ENCODE measurements at regions not wholly inside any gene's neighbourhood (a gene's known extent, or its start where the extent isn't known, plus 50 kb on each side); places are given as distances from the start of the nearest gene placed in this dataset.
A peak's percentile ranks its signal among the peaks of the same experiment; 100 is the strongest.

- Histone ChIP-seq H3K4me3 (ENCODE audit: low read depth, low read length) (no peak overlapping the region), H3K23ac (ENCODE audit: low read length) (no peak overlapping the region), H3K18ac (ENCODE audit: low read length) (no peak overlapping the region), H3K4ac (ENCODE audit: low read depth, low read length) (no peak overlapping the region), H3K14ac (ENCODE audit: low read length) (no peak overlapping the region), H2BK120ac (ENCODE audit: insufficient read depth, low read length, poor library complexity) (no peak overlapping the region), H4K8ac (ENCODE audit: low read depth, low read length) (no peak overlapping the region), H3K79me1 (ENCODE audit: low read length) (no peaks in the 10 kb centered on the region), H2AK5ac (ENCODE audit: low read length) (no peak overlapping the region), H3K79me2 (ENCODE audit: control insufficient read depth, insufficient read depth, low read length, poor library complexity) (no peaks in the 10 kb centered on the region), H2BK12ac (ENCODE audit: low read length) (no peak overlapping the region), H4K12ac (ENCODE audit: low read depth, low read length) (no peak overlapping the region), H3K9ac (ENCODE audit: low read length) (no peak overlapping the region), H3K4me1 (ENCODE audit: control insufficient read depth in 1 of 2, insufficient read depth in 2 of 2, low read length in 2 of 2) (peaks cover 0 to 6% of the 10 kb centered on the region in 2 experiments), H3K4me2 (ENCODE audit: low read length) (no peak overlapping the region), H2AFZ (ENCODE audit: insufficient read depth, low read length, poor library complexity) (no peak overlapping the region), H3K27me3 (ENCODE audit: insufficient read depth, low read length) (no peaks in the 10 kb centered on the region), H4K91ac (ENCODE audit: low read depth, low read length) (no peak overlapping the region), H2BK5ac (ENCODE audit: low read depth, low read length, poor library complexity) (no peak overlapping the region), H3K9me3 (ENCODE audit: insufficient read depth, low read depth, low read length) (no peaks in the 10 kb centered on the region), H3K27ac (ENCODE audit: low read depth, low read length) (no peak overlapping the region), H3K36me3 (ENCODE audit: control insufficient read depth in 1 of 2, insufficient read depth in 2 of 2, low read length in 2 of 2) (no peaks in the 10 kb centered on the region)
- no CpG with 5 or more reads among the region's 1 CpG for WGBS (ENCODE audit: extremely low coverage, insufficient coverage, insufficient read length)
- DNase-seq = no peak
These were observed 91.7 kb upstream of the SOX4 start for GRCh38 chr6:21501815-21502214.

GRCh38 chr6:21502682-21503081 lies 90.9 kb upstream of the SOX4 start:
- no peak overlapping the region for H3K27ac ChIP-seq (ENCODE audit: low read depth, low read length)
- no peaks in the 10 kb centered on the region for H3K36me3 ChIP-seq (ENCODE audit: control insufficient read depth in 1 of 2, insufficient read depth in 2 of 2, low read length in 2 of 2)
- H2BK120ac ChIP-seq (ENCODE audit: insufficient read depth, low read length, poor library complexity) = no peak overlapping the region
- no peak overlapping the region for H3K4ac ChIP-seq (ENCODE audit: low read depth, low read length)
- H3K9ac ChIP-seq (ENCODE audit: low read length) = no peak overlapping the region
- H3K4me2 ChIP-seq (ENCODE audit: low read length) = no peak overlapping the region
- H3K79me1 ChIP-seq (ENCODE audit: low read length) = no peaks in the 10 kb centered on the region
- no CpG with 5 or more reads among the region's 1 CpG for WGBS (ENCODE audit: extremely low coverage, insufficient coverage, insufficient read length)
- no peaks in the 10 kb centered on the region for H3K79me2 ChIP-seq (ENCODE audit: control insufficient read depth, insufficient read depth, low read length, poor library complexity)
- no peak overlapping the region for H4K91ac ChIP-seq (ENCODE audit: low read depth, low read length)
- peaks cover 0 to 6% of the 10 kb centered on the region in 2 experiments for H3K4me1 ChIP-seq (ENCODE audit: control insufficient read depth in 1 of 2, insufficient read depth in 2 of 2, low read length in 2 of 2)
- H3K23ac ChIP-seq (ENCODE audit: low read length) = no peak overlapping the region
- H2BK5ac ChIP-seq (ENCODE audit: low read depth, low read length, poor library complexity) = no peak overlapping the region
- H2BK12ac ChIP-seq (ENCODE audit: low read length) = no peak overlapping the region
- H3K18ac ChIP-seq (ENCODE audit: low read length) = no peak overlapping the region
- H2AFZ ChIP-seq (ENCODE audit: insufficient read depth, low read length, poor library complexity) = no peak overlapping the region
- no peak overlapping the region for H4K8ac ChIP-seq (ENCODE audit: low read depth, low read length)
- H2AK5ac ChIP-seq (ENCODE audit: low read length) = no peak overlapping the region
- H4K12ac ChIP-seq (ENCODE audit: low read depth, low read length) = no peak overlapping the region
- no peak overlapping the region for H3K4me3 ChIP-seq (ENCODE audit: low read depth, low read length)
- no peak overlapping the region for H3K14ac ChIP-seq (ENCODE audit: low read length)
- H3K27me3 ChIP-seq (ENCODE audit: insufficient read depth, low read length) = no peaks in the 10 kb centered on the region
- no peak for DNase-seq
- no peaks in the 10 kb centered on the region for H3K9me3 ChIP-seq (ENCODE audit: insufficient read depth, low read depth, low read length)

DNA sequence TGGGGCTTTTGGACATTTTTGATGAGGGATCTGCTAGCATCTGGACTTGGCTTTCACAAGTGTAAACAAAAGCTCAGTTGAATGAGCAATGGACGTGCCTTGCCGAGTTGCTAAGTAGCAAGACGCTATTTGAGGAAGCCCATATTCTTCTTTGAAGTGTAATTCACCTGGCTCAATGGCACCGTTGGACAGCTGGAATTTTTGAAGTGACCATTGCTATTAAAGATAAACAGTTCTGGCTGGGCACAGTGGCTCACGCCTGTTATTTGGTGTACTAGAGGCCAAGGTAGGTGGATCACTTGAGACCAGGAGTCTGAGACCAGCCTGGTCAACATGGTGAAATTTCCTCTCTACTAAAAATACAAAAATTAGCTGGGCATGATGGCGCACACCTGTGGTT lies 88.8 kb upstream of the SOX4 start:
- H3K36me3 ChIP-seq (ENCODE audit: control insufficient read depth in 1 of 2, insufficient read depth in 2 of 2, low read length in 2 of 2) = no peaks in the 10 kb centered on the region
- no peak overlapping the region for H2BK5ac ChIP-seq (ENCODE audit: low read depth, low read length, poor library complexity)
- H3K14ac ChIP-seq (ENCODE audit: low read length) = peak overlapping the region; percentile 50
- H3K18ac ChIP-seq (ENCODE audit: low read length) = no peak overlapping the region
- H3K27me3 ChIP-seq (ENCODE audit: insufficient read depth, low read length) = no peaks in the 10 kb centered on the region
- no peak overlapping the region for H4K12ac ChIP-seq (ENCODE audit: low read depth, low read length)
- no peak overlapping the region for H3K27ac ChIP-seq (ENCODE audit: low read depth, low read length)
- peaks cover 0 to 6% of the 10 kb centered on the region in 2 experiments for H3K4me1 ChIP-seq (ENCODE audit: control insufficient read depth in 1 of 2, insufficient read depth in 2 of 2, low read length in 2 of 2)
- no peak overlapping the region for H4K91ac ChIP-seq (ENCODE audit: low read depth, low read length)
- no peak overlapping the region for H2AK5ac ChIP-seq (ENCODE audit: low read length)
- no peak overlapping the region for H4K8ac ChIP-seq (ENCODE audit: low read depth, low read length)
- no peaks in the 10 kb centered on the region for H3K9me3 ChIP-seq (ENCODE audit: insufficient read depth, low read depth, low read length)
- no CpG with 5 or more reads among the region's 6 CpGs for WGBS (ENCODE audit: extremely low coverage, insufficient coverage, insufficient read length)
- H3K9ac ChIP-seq (ENCODE audit: low read length) = no peak overlapping the region
- no peaks in the 10 kb centered on the region for H3K79me2 ChIP-seq (ENCODE audit: control insufficient read depth, insufficient read depth, low read length, poor library complexity)
- H3K23ac ChIP-seq (ENCODE audit: low read length) = no peak overlapping the region
- H3K4me3 ChIP-seq (ENCODE audit: low read depth, low read length) = no peak overlapping the region
- no peak overlapping the region for H3K4ac ChIP-seq (ENCODE audit: low read depth, low read length)
- H3K4me2 ChIP-seq (ENCODE audit: low read length) = no peak overlapping the region
- H3K79me1 ChIP-seq (ENCODE audit: low read length) = no peaks in the 10 kb centered on the region
- no peak overlapping the region for H2AFZ ChIP-seq (ENCODE audit: insufficient read depth, low read length, poor library complexity)
- DNase-seq = no peak
- H2BK120ac ChIP-seq (ENCODE audit: insufficient read depth, low read length, poor library complexity) = no peak overlapping the region
- no peak overlapping the region for H2BK12ac ChIP-seq (ENCODE audit: low read length)

GRCh38 chr6:21505574-21505990 lies 88.0 kb upstream of the SOX4 start:
- no peak overlapping the region for H3K9ac ChIP-seq (ENCODE audit: low read length)
- no peak overlapping the region for H3K27ac ChIP-seq (ENCODE audit: low read depth, low read length)
- no peak overlapping the region for H2BK120ac ChIP-seq (ENCODE audit: insufficient read depth, low read length, poor library complexity)
- no peak overlapping the region for H2AK5ac ChIP-seq (ENCODE audit: low read length)
- no CpG with 5 or more reads among the region's 5 CpGs for WGBS (ENCODE audit: extremely low coverage, insufficient coverage, insufficient read length)
- H3K23ac ChIP-seq (ENCODE audit: low read length) = no peak overlapping the region
- H4K91ac ChIP-seq (ENCODE audit: low read depth, low read length) = no peak overlapping the region
- H3K36me3 ChIP-seq (ENCODE audit: control insufficient read depth in 1 of 2, insufficient read depth in 2 of 2, low read length in 2 of 2) = no peaks in the 10 kb centered on the region
- H3K14ac ChIP-seq (ENCODE audit: low read length) = no peak overlapping the region
- H3K4me2 ChIP-seq (ENCODE audit: low read length) = no peak overlapping the region
- no peaks in the 10 kb centered on the region for H3K79me1 ChIP-seq (ENCODE audit: low read length)
- peaks cover 0 to 6% of the 10 kb centered on the region in 2 experiments for H3K4me1 ChIP-seq (ENCODE audit: control insufficient read depth in 1 of 2, insufficient read depth in 2 of 2, low read length in 2 of 2)
- H3K9me3 ChIP-seq (ENCODE audit: insufficient read depth, low read depth, low read length) = no peaks in the 10 kb centered on the region
- H2BK5ac ChIP-seq (ENCODE audit: low read depth, low read length, poor library complexity) = no peak overlapping the region
- H3K18ac ChIP-seq (ENCODE audit: low read length) = no peak overlapping the region
- H3K4me3 ChIP-seq (ENCODE audit: low read depth, low read length) = no peak overlapping the region
- no peak overlapping the region for H4K8ac ChIP-seq (ENCODE audit: low read depth, low read length)
- no peak overlapping the region for H4K12ac ChIP-seq (ENCODE audit: low read depth, low read length)
- H3K27me3 ChIP-seq (ENCODE audit: insufficient read depth, low read length) = no peaks in the 10 kb centered on the region
- no peak overlapping the region for H3K4ac ChIP-seq (ENCODE audit: low read depth, low read length)
- H2BK12ac ChIP-seq (ENCODE audit: low read length) = no peak overlapping the region
- no peaks in the 10 kb centered on the region for H3K79me2 ChIP-seq (ENCODE audit: control insufficient read depth, insufficient read depth, low read length, poor library complexity)
- no peak overlapping the region for H2AFZ ChIP-seq (ENCODE audit: insufficient read depth, low read length, poor library complexity)
- DNase-seq = peak; percentile 19 to 65
